ENCODE measurements at regions not wholly inside any gene's neighbourhood (a gene's known extent, or its start where the extent isn't known, plus 50 kb on each side); places are given as distances from the start of the nearest gene placed in this dataset.

GRCh38 chr16:66260522-66261254 is 105.8 kb upstream of the CDH5 start:
- no peak for DNase-seq
- no peak for ATAC-seq
- H3K4me3 ChIP-seq = no peak overlapping the region
- TF ChIP-seq, protein P1, sequence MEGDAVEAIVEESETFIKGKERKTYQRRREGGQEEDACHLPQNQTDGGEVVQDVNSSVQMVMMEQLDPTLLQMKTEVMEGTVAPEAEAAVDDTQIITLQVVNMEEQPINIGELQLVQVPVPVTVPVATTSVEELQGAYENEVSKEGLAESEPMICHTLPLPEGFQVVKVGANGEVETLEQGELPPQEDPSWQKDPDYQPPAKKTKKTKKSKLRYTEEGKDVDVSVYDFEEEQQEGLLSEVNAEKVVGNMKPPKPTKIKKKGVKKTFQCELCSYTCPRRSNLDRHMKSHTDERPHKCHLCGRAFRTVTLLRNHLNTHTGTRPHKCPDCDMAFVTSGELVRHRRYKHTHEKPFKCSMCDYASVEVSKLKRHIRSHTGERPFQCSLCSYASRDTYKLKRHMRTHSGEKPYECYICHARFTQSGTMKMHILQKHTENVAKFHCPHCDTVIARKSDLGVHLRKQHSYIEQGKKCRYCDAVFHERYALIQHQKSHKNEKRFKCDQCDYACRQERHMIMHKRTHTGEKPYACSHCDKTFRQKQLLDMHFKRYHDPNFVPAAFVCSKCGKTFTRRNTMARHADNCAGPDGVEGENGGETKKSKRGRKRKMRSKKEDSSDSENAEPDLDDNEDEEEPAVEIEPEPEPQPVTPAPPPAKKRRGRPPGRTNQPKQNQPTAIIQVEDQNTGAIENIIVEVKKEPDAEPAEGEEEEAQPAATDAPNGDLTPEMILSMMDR (IDR thresholded peaks at IDR 0.05) = no peak
- H3K9me3 ChIP-seq = no peaks in the 10 kb centered on the region
- intact Hi-C loops (cut with DNase I, micrococcal nuclease) = no loop called here
- no peaks in the 10 kb centered on the region for H3K36me3 ChIP-seq (ENCODE audit: low read depth)
- H3K4me1 ChIP-seq (ENCODE audit: low read depth) = no peaks in the 10 kb centered on the region

DNA sequence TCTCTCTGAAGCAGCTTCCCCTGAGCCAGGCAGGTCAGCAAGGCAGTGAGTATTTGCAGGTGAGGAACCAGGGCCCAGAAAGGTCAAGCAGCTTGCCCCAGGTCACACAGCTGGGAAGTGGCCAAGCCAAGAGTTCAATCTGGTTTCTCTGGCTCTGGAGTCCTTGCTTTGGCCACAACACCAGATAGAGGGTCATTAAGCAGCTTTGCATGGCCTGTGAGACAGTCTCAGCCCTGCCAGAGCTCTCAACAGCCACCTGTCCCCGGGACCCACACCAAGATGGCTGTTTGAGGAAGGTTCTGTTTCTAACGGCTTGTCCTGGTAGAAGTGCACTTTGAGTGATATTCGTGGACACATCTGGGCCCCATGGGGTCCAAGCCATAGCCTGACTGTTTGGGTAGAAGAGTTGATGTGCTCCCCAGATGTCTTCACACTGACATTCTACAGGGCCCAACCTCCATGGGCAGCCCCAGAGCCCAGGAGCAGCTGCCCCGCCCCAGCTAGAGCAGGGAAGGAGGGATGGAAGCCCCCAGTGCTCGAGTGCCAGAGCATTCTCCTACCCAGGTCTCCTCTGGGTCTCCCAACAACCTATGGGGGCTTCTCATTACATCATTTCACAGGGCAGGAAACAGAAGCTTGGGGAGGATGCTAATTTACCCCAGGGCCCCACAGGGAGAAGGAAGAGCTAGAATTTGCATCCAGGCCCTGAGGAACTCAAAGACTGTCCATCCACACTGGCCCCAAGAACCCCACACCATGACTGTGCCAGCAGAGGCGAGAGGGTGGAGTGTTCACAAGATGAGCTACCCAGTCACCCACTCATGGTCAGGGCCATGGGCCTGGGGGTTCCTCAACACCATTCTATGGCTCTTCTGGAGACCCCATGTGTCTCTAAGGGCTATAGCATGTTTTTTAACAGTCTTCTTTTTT is 107.3 kb upstream of the CDH5 start:
- DNase-seq = no peak
- intact Hi-C loops (cut with DNase I, micrococcal nuclease) = no loop called here
- Histone ChIP-seq H3K4me3 (no peak overlapping the region), H3K4me1 (ENCODE audit: low read depth) (no peaks in the 10 kb centered on the region), H3K9me3 (no peaks in the 10 kb centered on the region), H3K36me3 (ENCODE audit: low read depth) (no peaks in the 10 kb centered on the region)
- TF ChIP-seq, protein P1 (IDR thresholded peaks at IDR 0.05) = no peak
- no peak for ATAC-seq

- ATAC-seq (no peak), DNase-seq (no peak)
- no peak overlapping the region for H3K4me3 ChIP-seq
- H3K4me1 ChIP-seq (ENCODE audit: low read depth) = no peaks in the 10 kb centered on the region
- intact Hi-C loops (cut with DNase I, micrococcal nuclease) = no loop called here
- H3K9me3 ChIP-seq = no peaks in the 10 kb centered on the region
- TF ChIP-seq, protein P1 (IDR thresholded peaks at IDR 0.05) = no peak
- no peaks in the 10 kb centered on the region for H3K36me3 ChIP-seq (ENCODE audit: low read depth)
Measured at GRCh38 chr16:66256919-66257318, 109.6 kb upstream of the CDH5 start.

DNA sequence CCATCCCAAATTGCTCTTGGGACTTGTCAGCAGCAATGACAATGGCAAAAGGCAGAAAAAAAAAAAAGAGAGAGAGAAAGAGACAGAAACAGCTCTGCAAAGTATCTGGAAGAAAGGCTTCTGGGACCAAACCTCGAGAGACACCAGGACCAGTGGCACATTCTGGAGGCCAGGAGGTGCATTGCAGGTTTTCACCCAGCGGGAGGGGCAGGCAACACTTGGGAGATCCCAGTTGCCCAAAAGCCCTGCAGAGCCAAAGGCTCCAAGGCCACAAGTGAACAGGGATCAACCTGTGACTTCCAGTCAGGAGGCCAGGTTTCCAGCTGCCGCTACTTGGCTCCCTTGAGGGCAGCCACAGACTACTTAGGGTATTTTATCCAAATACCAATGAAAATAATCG is 110.8 kb upstream of the CDH5 start:
- DNase-seq (no peak), ATAC-seq (no peak)
- Histone ChIP-seq H3K36me3 (ENCODE audit: low read depth) (no peaks in the 10 kb centered on the region), H3K4me3 (no peak overlapping the region), H3K4me1 (ENCODE audit: low read depth) (no peaks in the 10 kb centered on the region), H3K9me3 (no peaks in the 10 kb centered on the region)
- intact Hi-C loops (cut with DNase I, micrococcal nuclease) = no loop called here
- TF ChIP-seq, protein P1 (IDR thresholded peaks at IDR 0.05) = no peak

- intact Hi-C loops (cut with DNase I, micrococcal nuclease) = no loop called here
- Histone ChIP-seq H3K36me3 (ENCODE audit: low read depth) (no peaks in the 10 kb centered on the region), H3K9me3 (no peaks in the 10 kb centered on the region), H3K4me3 (no peak overlapping the region), H3K4me1 (ENCODE audit: low read depth) (no peaks in the 10 kb centered on the region)
- TF ChIP-seq, protein P1 (IDR thresholded peaks at IDR 0.05) = no peak
- ATAC-seq (no peak), DNase-seq (no peak)
Measured at GRCh38 chr16:66254751-66255150, 111.7 kb upstream of the CDH5 start.
